ENCODE measurements at regions not wholly inside any gene's neighbourhood (a gene's known extent, or its start where the extent isn't known, plus 50 kb on each side); places are given as distances from the start of the nearest gene placed in this dataset.
A peak's percentile ranks its signal among the peaks of the same experiment; 100 is the strongest.

- no peak for DNase-seq
- peaks cover 64% of the 10 kb centered on the region for H3K9me3 Mint-ChIP-seq
- H3K4me1 Mint-ChIP-seq: peaks cover 21% of the 10 kb centered on the region
- H3K4me3 Mint-ChIP-seq: no peak overlapping the region
- no peak overlapping the region for H3K27ac Mint-ChIP-seq
- H3K36me3 Mint-ChIP-seq (ENCODE audit: low read depth): peaks cover 51% of the 10 kb centered on the region
- H3K27me3 Mint-ChIP-seq (ENCODE audit: low read depth, poor library complexity): no peaks in the 10 kb centered on the region
- TF ChIP-seq, protein P1, sequence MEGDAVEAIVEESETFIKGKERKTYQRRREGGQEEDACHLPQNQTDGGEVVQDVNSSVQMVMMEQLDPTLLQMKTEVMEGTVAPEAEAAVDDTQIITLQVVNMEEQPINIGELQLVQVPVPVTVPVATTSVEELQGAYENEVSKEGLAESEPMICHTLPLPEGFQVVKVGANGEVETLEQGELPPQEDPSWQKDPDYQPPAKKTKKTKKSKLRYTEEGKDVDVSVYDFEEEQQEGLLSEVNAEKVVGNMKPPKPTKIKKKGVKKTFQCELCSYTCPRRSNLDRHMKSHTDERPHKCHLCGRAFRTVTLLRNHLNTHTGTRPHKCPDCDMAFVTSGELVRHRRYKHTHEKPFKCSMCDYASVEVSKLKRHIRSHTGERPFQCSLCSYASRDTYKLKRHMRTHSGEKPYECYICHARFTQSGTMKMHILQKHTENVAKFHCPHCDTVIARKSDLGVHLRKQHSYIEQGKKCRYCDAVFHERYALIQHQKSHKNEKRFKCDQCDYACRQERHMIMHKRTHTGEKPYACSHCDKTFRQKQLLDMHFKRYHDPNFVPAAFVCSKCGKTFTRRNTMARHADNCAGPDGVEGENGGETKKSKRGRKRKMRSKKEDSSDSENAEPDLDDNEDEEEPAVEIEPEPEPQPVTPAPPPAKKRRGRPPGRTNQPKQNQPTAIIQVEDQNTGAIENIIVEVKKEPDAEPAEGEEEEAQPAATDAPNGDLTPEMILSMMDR (IDR thresholded peaks at IDR 0.05): no peak
These were observed 114.1 kb upstream of the CDIN1 start for GRCh38 chr15:36465304-36465703.

- TF ChIP-seq, protein P1 (IDR thresholded peaks at IDR 0.05): no peak
- Mint-ChIP-seq H3K27me3 (ENCODE audit: low read depth, poor library complexity) (no peaks in the 10 kb centered on the region), H3K27ac (peak overlapping the region; percentile 7), H3K9me3 (peaks cover 37% of the 10 kb centered on the region), H3K4me3 (no peak overlapping the region), H3K36me3 (ENCODE audit: low read depth) (peaks cover 23% of the 10 kb centered on the region), H3K4me1 (peaks cover 21% of the 10 kb centered on the region)
- no peak for DNase-seq
These were observed 110.7 kb upstream of the CDIN1 start for GRCh38 chr15:36468746-36469145.

- peaks cover 19% of the 10 kb centered on the region for H3K36me3 Mint-ChIP-seq (ENCODE audit: low read depth)
- H3K4me1 Mint-ChIP-seq: peaks cover 21% of the 10 kb centered on the region
- DNase-seq: no peak
- no peaks in the 10 kb centered on the region for H3K27me3 Mint-ChIP-seq (ENCODE audit: low read depth, poor library complexity)
- H3K9me3 Mint-ChIP-seq: peaks cover 30% of the 10 kb centered on the region
- H3K4me3 Mint-ChIP-seq: no peak overlapping the region
- TF ChIP-seq, protein P1 (IDR thresholded peaks at IDR 0.05): no peak
- H3K27ac Mint-ChIP-seq: no peak overlapping the region
These were observed 110.0 kb upstream of the CDIN1 start for GRCh38 chr15:36469311-36469966.

- peaks cover 3% of the 10 kb centered on the region for H3K9me3 Mint-ChIP-seq
- peaks cover 22% of the 10 kb centered on the region for H3K4me1 Mint-ChIP-seq
- H3K4me3 Mint-ChIP-seq: no peak overlapping the region
- no peaks in the 10 kb centered on the region for H3K36me3 Mint-ChIP-seq (ENCODE audit: low read depth)
- no peak overlapping the region for H3K27ac Mint-ChIP-seq
- TF ChIP-seq, protein P1 (IDR thresholded peaks at IDR 0.05): no peak
- DNase-seq: no peak
- no peaks in the 10 kb centered on the region for H3K27me3 Mint-ChIP-seq (ENCODE audit: low read depth, poor library complexity)
These were observed 106.8 kb upstream of the CDIN1 start for GRCh38 chr15:36472672-36473071.

DNA sequence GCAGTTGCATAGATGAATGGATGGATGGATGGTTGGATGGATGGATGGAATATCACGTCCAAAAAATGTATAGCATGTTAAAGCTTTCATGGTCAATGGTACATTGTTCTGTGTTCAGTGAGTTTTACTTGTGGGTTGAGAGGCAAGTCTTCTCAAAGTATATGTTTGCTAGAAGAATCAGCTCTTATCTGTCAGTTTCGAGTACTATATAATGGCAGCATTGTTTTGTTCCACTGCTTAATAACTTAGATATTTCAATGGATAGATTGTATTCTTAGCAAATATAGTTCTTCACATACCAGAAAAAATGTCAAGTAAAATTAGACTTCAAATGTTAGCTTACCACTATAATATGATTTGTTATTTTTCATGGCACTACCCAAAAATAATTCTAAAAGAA is 100.9 kb upstream of the CDIN1 start:
- Mint-ChIP-seq H3K27me3 (ENCODE audit: low read depth, poor library complexity) (no peaks in the 10 kb centered on the region), H3K9me3 (peaks cover 6% of the 10 kb centered on the region), H3K4me3 (no peak overlapping the region), H3K27ac (no peak overlapping the region), H3K36me3 (ENCODE audit: low read depth) (no peaks in the 10 kb centered on the region), H3K4me1 (peaks cover 6% of the 10 kb centered on the region)
- DNase-seq: no peak
- TF ChIP-seq, protein P1 (IDR thresholded peaks at IDR 0.05): no peak

- no peak for DNase-seq
- Mint-ChIP-seq H3K4me1 (peaks cover 6% of the 10 kb centered on the region), H3K27ac (no peak overlapping the region), H3K36me3 (ENCODE audit: low read depth) (no peaks in the 10 kb centered on the region), H3K9me3 (peaks cover 6% of the 10 kb centered on the region), H3K4me3 (no peak overlapping the region), H3K27me3 (ENCODE audit: low read depth, poor library complexity) (no peaks in the 10 kb centered on the region)
- TF ChIP-seq, protein P1 (IDR thresholded peaks at IDR 0.05): no peak
These were observed 100.1 kb upstream of the CDIN1 start for GRCh38 chr15:36479200-36479896.
